ENCODE measurements at regions not wholly inside any gene's neighbourhood (a gene's known extent, or its start where the extent isn't known, plus 50 kb on each side); places are given as distances from the start of the nearest gene placed in this dataset.

DNA sequence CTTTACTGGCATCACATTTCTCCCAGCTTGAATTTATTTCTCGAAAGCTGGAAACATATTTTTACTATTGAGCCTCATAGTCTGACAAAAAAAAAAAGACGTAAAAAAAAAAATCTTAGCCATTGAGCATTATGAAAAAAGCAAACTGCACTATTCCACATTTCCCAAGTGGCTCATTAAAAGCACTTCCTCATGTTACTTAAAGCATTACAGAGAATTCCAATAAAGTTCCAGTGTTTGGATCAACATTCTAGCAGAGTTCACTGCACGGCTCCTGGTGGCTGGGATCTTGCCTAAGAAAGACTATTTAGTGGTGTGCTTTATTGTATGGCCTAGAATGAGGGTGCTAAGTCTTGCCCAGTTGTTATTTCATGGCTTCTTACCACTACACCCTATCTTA lies 476.2 kb downstream of the PPARGC1A start:
- no peak overlapping the region for H4K5ac ChIP-seq (ENCODE audit: insufficient read length, low read depth, low read length)
- H3K9me3 ChIP-seq (ENCODE audit: control insufficient read depth, low read depth, low read length), result no peaks in the 10 kb centered on the region
- H3K4me2 ChIP-seq (ENCODE audit: insufficient read depth, insufficient read length, low read length), result no peak overlapping the region
- DNase-seq, result no peak
- Mint-ChIP-seq H3K4me3 (no peak overlapping the region), H3K27me3 (ENCODE audit: low read depth) (no peaks in the 10 kb centered on the region), H3K4me1 (0 out of 4 replicates have a peak, but pooled peaks cover 2% of the 10 kb centered on the region in 2 experiments), H3K36me3 (ENCODE audit: insufficient read depth in 1 of 3, low read depth in 3 of 3) (peaks cover 0 to 9% (median 2%) of the 10 kb centered on the region in 3 experiments; a peak in 3 of 7 replicates), H3K9me3 (peaks cover 0 to 7% of the 10 kb centered on the region in 2 experiments; a peak in 4 of 5 replicates), H3K27ac (no peak overlapping the region)
- H3K56ac ChIP-seq (ENCODE audit: insufficient read length, low read depth, low read length), result no peak overlapping the region
- no peak overlapping the region for H2AFZ ChIP-seq (ENCODE audit: low read length)
- no CpG with 5 or more reads among the region's 3 CpGs for WGBS (ENCODE audit: extremely low coverage, insufficient read length, low lambda C conversion rate)
- H4K20me1 ChIP-seq (ENCODE audit: control insufficient read depth, insufficient read depth, insufficient read length), result no peaks in the 10 kb centered on the region
- no peak overlapping the region for H3K4ac ChIP-seq (ENCODE audit: low read depth, low read length)
- no peak overlapping the region for H3K14ac ChIP-seq (ENCODE audit: insufficient read depth, low read length)
- H3K23me2 ChIP-seq (ENCODE audit: insufficient read length, low read depth, low read length, poor library complexity, severe bottlenecking), result no peaks in the 10 kb centered on the region
- H3K18ac ChIP-seq (ENCODE audit: insufficient read length, low read depth, low read length), result no peak overlapping the region
- no peaks in the 10 kb centered on the region for H3K79me2 ChIP-seq (ENCODE audit: insufficient read depth, low read length)
- no peaks in the 10 kb centered on the region for H3K27me3 ChIP-seq (ENCODE audit: insufficient read depth, low read length)
- no peaks in the 10 kb centered on the region for H3K4me1 ChIP-seq (ENCODE audit: insufficient read depth, low read length)
- no peak overlapping the region for H2BK12ac ChIP-seq (ENCODE audit: insufficient read length, low read depth, low read length)
- no peaks in the 10 kb centered on the region for H3K79me1 ChIP-seq (ENCODE audit: insufficient read depth, low read depth, low read length, poor library complexity, severe bottlenecking)
- no peak overlapping the region for H3K27ac ChIP-seq (ENCODE audit: insufficient read length, low read depth, low read length)
- no peak overlapping the region for H2BK5ac ChIP-seq (ENCODE audit: insufficient read length, low read length)
- no peak overlapping the region for H3T11ph ChIP-seq (ENCODE audit: low read length)
- H4K91ac ChIP-seq (ENCODE audit: insufficient read length, low read depth, low read length), result no peak overlapping the region
- H2BK120ac ChIP-seq (ENCODE audit: low read depth, low read length, poor library complexity, severe bottlenecking), result no peak overlapping the region
- H2BK20ac ChIP-seq (ENCODE audit: low read depth, low read length, poor library complexity, severe bottlenecking), result no peak overlapping the region
- H2AK5ac ChIP-seq (ENCODE audit: insufficient read length, low read length), result no peak overlapping the region
- no peak overlapping the region for H2BK15ac ChIP-seq (ENCODE audit: low read depth, low read length)
- no peak overlapping the region for H3K9ac ChIP-seq (ENCODE audit: extremely low read depth, insufficient read length, low read length)
- H3K23ac ChIP-seq (ENCODE audit: insufficient read length, low read depth, low read length), result no peak overlapping the region
- no peak overlapping the region for H4K8ac ChIP-seq (replicated peaks; ENCODE audit: insufficient read length, low read depth, low read length)
- TF ChIP-seq, protein P1, sequence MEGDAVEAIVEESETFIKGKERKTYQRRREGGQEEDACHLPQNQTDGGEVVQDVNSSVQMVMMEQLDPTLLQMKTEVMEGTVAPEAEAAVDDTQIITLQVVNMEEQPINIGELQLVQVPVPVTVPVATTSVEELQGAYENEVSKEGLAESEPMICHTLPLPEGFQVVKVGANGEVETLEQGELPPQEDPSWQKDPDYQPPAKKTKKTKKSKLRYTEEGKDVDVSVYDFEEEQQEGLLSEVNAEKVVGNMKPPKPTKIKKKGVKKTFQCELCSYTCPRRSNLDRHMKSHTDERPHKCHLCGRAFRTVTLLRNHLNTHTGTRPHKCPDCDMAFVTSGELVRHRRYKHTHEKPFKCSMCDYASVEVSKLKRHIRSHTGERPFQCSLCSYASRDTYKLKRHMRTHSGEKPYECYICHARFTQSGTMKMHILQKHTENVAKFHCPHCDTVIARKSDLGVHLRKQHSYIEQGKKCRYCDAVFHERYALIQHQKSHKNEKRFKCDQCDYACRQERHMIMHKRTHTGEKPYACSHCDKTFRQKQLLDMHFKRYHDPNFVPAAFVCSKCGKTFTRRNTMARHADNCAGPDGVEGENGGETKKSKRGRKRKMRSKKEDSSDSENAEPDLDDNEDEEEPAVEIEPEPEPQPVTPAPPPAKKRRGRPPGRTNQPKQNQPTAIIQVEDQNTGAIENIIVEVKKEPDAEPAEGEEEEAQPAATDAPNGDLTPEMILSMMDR (conservative IDR thresholded peaks at IDR 0.05), result no peak
